K562 (cell line): ENCODE measurements at regions not wholly inside any gene's neighbourhood (a gene's known extent, or its start where the extent isn't known, plus 50 kb on each side); places are given as distances from the start of the nearest gene placed in this dataset.
A peak's percentile ranks its signal among the peaks of the same experiment; 100 is the strongest.

Experiments used
- ARID1B ChIP-seq: fragments of 450-650 bp; IDR thresholded peaks from 2 replicates; pipeline ENCODE4 v1.6.1; 2016; ENCODE audit warnings: antibody characterized with exemption, mild to moderate bottlenecking, inconsistent platforms
- ATF1 ChIP-seq, 2 experiments: fragments of 450-650 bp in 1 of 2; IDR thresholded peaks; 2 replicates each; pipeline ENCODE4 v1.6.1; 2016; ENCODE audit warnings: missing compliant biosample characterization in 1 of 2, missing genetic modification characterization in 1 of 2
- ATF7 ChIP-seq: fragments of 450-650 bp; IDR thresholded peaks from 2 replicates; pipeline ENCODE4 v1.7.1; 2014; ENCODE audit warnings: mild to moderate bottlenecking, moderate library complexity
- CAMTA2 ChIP-seq: fragments of 250-450 bp; sonication (Bioruptor Pico); conservative IDR thresholded peaks from 2 replicates; pipeline ENCODE4 v1.5.1; 2022
- DNMT1 ChIP-seq: fragments of 450-650 bp; IDR thresholded peaks from 2 replicates; pipeline ENCODE4 v1.6.1; 2016; ENCODE audit warnings: antibody characterized with exemption, mild to moderate bottlenecking
- ELF1 ChIP-seq: fragments of 200-800 bp; sonication (Bioruptor generic); IDR thresholded peaks from 2 replicates; pipeline ENCODE4 v1.6.1; 2016; ENCODE audit warnings: missing genetic modification characterization, missing compliant biosample characterization
- MAFF ChIP-seq: IDR thresholded peaks from 2 replicates; pipeline ENCODE4 v1.6.1; 2012; ENCODE audit warnings: low read length, improper control_type of control experiment
- MAFK ChIP-seq: IDR thresholded peaks from 2 replicates; pipeline ENCODE4 v1.6.1; 2011; ENCODE audit warnings: low read length, improper control_type of control experiment
- MAZ ChIP-seq, 2 experiments: fragments of 450-650 bp in 1 of 2; sonication (generic) in 1 of 2; formaldehyde crosslinking; IDR thresholded peaks in 1 of 2; conservative IDR thresholded peaks in 1 of 2; 2 replicates each; pipeline versions ENCODE4 v1.4.0 to v1.5.0; 2020; ENCODE audit warnings: mild to moderate bottlenecking in 1 of 2, missing genetic modification reagents in 1 of 2
- MTF1 ChIP-seq: fragments of 250-450 bp; sonication (Bioruptor Pico); IDR thresholded peaks from 2 replicates; pipeline ENCODE4 v1.9.0; 2021; ENCODE audit warnings: moderate library complexity, mild to moderate bottlenecking, inconsistent platforms, borderline replicate concordance
- MXI1 ChIP-seq: IDR thresholded peaks from 2 replicates; pipeline ENCODE4 v1.6.1; 2011; ENCODE audit warnings: low read depth, mild to moderate bottlenecking, improper control_type of control experiment, low read length
- MYNN ChIP-seq, 2 experiments: sonication (generic); formaldehyde crosslinking in 1 of 2; IDR thresholded peaks; 2 replicates each; pipeline versions ENCODE4 v1.5.0 to v1.6.1; 2016 to 2020; ENCODE audit warnings: antibody characterized with exemption in 1 of 2, missing genetic modification reagents in 1 of 2
- PYGO2 ChIP-seq: fragments of 450-650 bp; IDR thresholded peaks from 2 replicates; pipeline ENCODE4 v1.6.1; 2016; ENCODE audit warnings: mild to moderate bottlenecking, missing genetic modification characterization, moderate library complexity, missing compliant biosample characterization
- RB1 ChIP-seq: fragments of 450-650 bp; IDR thresholded peaks from 2 replicates; pipeline ENCODE4 v1.6.1; 2017; ENCODE audit warnings: low read depth, mild to moderate bottlenecking
- RBM15 ChIP-seq: fragments of 200-400 bp; formaldehyde crosslinking; IDR thresholded peaks from 2 replicates; pipeline ENCODE4 v1.6.1; 2018; ENCODE audit warnings: mild to moderate bottlenecking, low read length, moderate library complexity; ENCODE audit not compliant: insufficient read depth
- RFX7 ChIP-seq: fragments of 250-450 bp; sonication (Bioruptor Pico); IDR thresholded peaks from 2 replicates; pipeline ENCODE4 v1.5.1; 2021; ENCODE audit warnings: mild to moderate bottlenecking
- SIRT6 ChIP-seq: IDR thresholded peaks from one replicate; pipeline ENCODE4 v1.6.1; 2012; ENCODE audit warnings: low read depth, mild to moderate bottlenecking, control low read depth, inconsistent platforms, low read length, moderate library complexity
- SMARCC2 ChIP-seq: fragments of 450-650 bp; IDR thresholded peaks from 2 replicates; pipeline ENCODE4 v1.6.1; 2017; ENCODE audit warnings: antibody characterized with exemption, moderate library complexity, mild to moderate bottlenecking, low read depth
- SMARCE1 ChIP-seq: fragments of 450-650 bp; IDR thresholded peaks from 2 replicates; pipeline ENCODE4 v1.7.1; 2016; ENCODE audit warnings: mild to moderate bottlenecking
- TAL1 ChIP-seq: fragments of 450-650 bp; IDR thresholded peaks from 2 replicates; pipeline ENCODE4 v1.6.1; 2016; ENCODE audit warnings: mild to moderate bottlenecking
- YY1 ChIP-seq, 3 experiments: IDR thresholded peaks; 2 replicates each; pipeline ENCODE4 v1.6.1; 2011; ENCODE audit warnings: low read length in 2 of 3, mild to moderate bottlenecking in 2 of 3, moderate library complexity in 2 of 3, borderline replicate concordance in 1 of 3, control low read depth in 1 of 3, low read depth in 1 of 3; ENCODE audit not compliant: insufficient read depth in 3 of 3, insufficient replicate concordance in 2 of 3, control insufficient read depth in 1 of 3, insufficient read length in 1 of 3; ENCODE audit errors: extremely low read depth in 1 of 3
- ZNF449 ChIP-seq: fragments of 250-450 bp; sonication (Bioruptor Pico); IDR thresholded peaks from 2 replicates; pipeline ENCODE4 v1.8.0; 2022; ENCODE audit warnings: moderate library complexity, mild to moderate bottlenecking, inconsistent platforms
- TF ChIP-seq, protein P1 (sequence below), 2 experiments: fragments of 450-650 bp in 1 of 2; sonication (generic) in 1 of 2; formaldehyde crosslinking in 1 of 2; IDR thresholded peaks in 1 of 2; conservative IDR thresholded peaks in 1 of 2; 2 replicates each; pipeline versions ENCODE4 v1.6.1 to v1.8.1; 2016 to 2023; ENCODE audit warnings: mild to moderate bottlenecking in 2 of 2, moderate library complexity in 2 of 2, inconsistent platforms in 1 of 2, missing genetic modification reagents in 1 of 2
- TF ChIP-seq, protein P2 (sequence below): fragments of 250-450 bp; sonication (Bioruptor Pico); IDR thresholded peaks from 2 replicates; pipeline ENCODE4 v1.4.0; 2020; ENCODE audit warnings: mild to moderate bottlenecking, moderate library complexity, borderline replicate concordance

DNA sequence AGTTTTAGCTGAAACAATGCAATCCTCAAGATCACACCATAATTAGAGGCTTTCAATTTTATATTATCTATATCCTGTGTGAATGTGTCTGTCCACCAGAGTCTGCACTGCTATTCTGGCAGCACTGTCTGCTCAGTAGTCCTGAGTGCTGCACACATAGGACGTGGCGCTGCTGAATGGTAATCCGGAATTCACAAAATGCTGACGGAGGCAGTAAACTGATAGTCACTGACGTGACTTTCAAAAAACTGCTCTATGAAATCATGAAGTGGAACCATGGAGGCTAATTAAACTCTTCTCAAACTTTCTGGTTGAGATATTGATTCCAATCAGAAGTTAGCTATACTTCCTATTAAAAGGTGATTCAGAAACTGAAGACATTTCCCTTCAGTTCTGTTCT lies 190.8 kb upstream of the NOX3 start (continued):
- peak in 1 of 3 experiments; percentile 26 for TF ChIP-seq YY1 (IDR thresholded peaks at IDR 0.05; ENCODE audit: borderline replicate concordance in 1 of 3, control insufficient read depth in 1 of 3, extremely low read depth in 1 of 3, insufficient read depth in 3 of 3, insufficient read length in 1 of 3, insufficient replicate concordance in 2 of 3, low read depth in 1 of 3, low read length in 2 of 3)
- no peak for TF ChIP-seq ATF1 (CRISPR knock-in tag; IDR thresholded peaks at IDR 0.05)
- peak; percentile 64 for TF ChIP-seq ATF1 (tag; IDR thresholded peaks at IDR 0.05)
- no peak for TF ChIP-seq ZNF449 (CRISPR knock-in tag)
- TF ChIP-seq MAFK: peak; percentile 98
- TF ChIP-seq MTF1 (CRISPR knock-in tag): no peak
- peak; percentile 81; the same call in 1 of the 2 replicates for TF ChIP-seq MYNN (IDR thresholded peaks at IDR 0.05)
- no peak for TF ChIP-seq MYNN (CRISPR knock-in tag; IDR thresholded peaks at IDR 0.05)
- no peak for TF ChIP-seq SMARCC2
- TF ChIP-seq, protein P1, sequence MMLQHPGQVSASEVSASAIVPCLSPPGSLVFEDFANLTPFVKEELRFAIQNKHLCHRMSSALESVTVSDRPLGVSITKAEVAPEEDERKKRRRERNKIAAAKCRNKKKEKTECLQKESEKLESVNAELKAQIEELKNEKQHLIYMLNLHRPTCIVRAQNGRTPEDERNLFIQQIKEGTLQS (IDR thresholded peaks at IDR 0.05): peak; percentile 38; the same call in 1 of the 2 replicates
- TF ChIP-seq, protein P1 (CRISPR knock-in tag; conservative IDR thresholded peaks at IDR 0.05): no peak
- 0 out of 4 replicates have a peak, but pooled peaks of 1 of the 2 experiments have one; percentile 13 for TF ChIP-seq MAZ (CRISPR knock-in tag; conservative IDR thresholded peaks at IDR 0.05 in 1 of 2, IDR thresholded peaks at IDR 0.05 in 1 of 2)
- peak; percentile 99 for TF ChIP-seq MAFF
- no peak for TF ChIP-seq TAL1
- no peak for TF ChIP-seq CAMTA2 (CRISPR knock-in tag)
- TF ChIP-seq ARID1B: no peak
- TF ChIP-seq ELF1: no peak
- TF ChIP-seq PYGO2: no peak
- no peak for TF ChIP-seq DNMT1
- TF ChIP-seq MXI1: no peak
- TF ChIP-seq RFX7 (CRISPR knock-in tag): no peak
- TF ChIP-seq ATF7: no peak
- TF ChIP-seq SMARCE1: no peak
- no peak for TF ChIP-seq SIRT6
- TF ChIP-seq RB1: no peak
- TF ChIP-seq RBM15: no peak
- TF ChIP-seq, protein P2, sequence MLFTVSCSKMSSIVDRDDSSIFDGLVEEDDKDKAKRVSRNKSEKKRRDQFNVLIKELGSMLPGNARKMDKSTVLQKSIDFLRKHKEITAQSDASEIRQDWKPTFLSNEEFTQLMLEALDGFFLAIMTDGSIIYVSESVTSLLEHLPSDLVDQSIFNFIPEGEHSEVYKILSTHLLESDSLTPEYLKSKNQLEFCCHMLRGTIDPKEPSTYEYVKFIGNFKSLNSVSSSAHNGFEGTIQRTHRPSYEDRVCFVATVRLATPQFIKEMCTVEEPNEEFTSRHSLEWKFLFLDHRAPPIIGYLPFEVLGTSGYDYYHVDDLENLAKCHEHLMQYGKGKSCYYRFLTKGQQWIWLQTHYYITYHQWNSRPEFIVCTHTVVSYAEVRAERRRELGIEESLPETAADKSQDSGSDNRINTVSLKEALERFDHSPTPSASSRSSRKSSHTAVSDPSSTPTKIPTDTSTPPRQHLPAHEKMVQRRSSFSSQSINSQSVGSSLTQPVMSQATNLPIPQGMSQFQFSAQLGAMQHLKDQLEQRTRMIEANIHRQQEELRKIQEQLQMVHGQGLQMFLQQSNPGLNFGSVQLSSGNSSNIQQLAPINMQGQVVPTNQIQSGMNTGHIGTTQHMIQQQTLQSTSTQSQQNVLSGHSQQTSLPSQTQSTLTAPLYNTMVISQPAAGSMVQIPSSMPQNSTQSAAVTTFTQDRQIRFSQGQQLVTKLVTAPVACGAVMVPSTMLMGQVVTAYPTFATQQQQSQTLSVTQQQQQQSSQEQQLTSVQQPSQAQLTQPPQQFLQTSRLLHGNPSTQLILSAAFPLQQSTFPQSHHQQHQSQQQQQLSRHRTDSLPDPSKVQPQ (CRISPR knock-in tag): no peak
